GM12874 (cell line): ENCODE measurements at regions not wholly inside any gene's neighbourhood (a gene's known extent, or its start where the extent isn't known, plus 50 kb on each side); places are given as distances from the start of the nearest gene placed in this dataset.

Experiments
- CTCF ChIP-seq: IDR thresholded peaks from 2 replicates; pipeline ENCODE4 v1.5.1; 2011; ENCODE audit warnings: low read depth, mild to moderate bottlenecking, control low read depth, low read length, moderate library complexity; ENCODE audit not compliant: insufficient read depth

DNA sequence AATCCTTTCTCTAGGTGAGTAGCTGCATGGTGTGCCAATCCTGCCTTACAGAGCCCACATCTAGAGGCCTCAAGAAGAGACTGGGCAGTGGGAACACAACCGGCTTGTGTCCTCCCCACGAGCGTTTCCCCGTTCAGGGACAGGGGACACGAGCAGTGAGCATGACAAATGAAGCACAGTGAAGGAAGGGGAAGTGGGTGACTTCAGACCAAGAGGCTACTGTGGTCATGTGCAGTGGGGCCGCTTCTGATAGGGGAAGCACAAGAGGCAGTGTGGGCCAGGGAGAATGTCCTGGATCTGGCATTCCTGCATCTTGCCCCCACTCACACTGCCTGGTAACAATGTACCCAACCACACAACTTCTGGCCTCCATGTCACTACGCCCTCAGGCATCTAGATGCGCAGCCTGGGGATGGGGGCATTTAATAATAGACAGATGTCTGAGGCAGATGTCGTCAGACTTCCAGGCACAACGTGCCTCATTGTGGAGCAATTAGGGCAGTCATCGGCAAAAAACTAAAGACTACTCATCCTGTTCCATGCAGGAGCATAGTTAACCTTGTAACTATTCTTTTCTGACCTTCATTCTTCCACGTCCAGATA is 155.6 kb upstream of the NBPF11 start:
- TF ChIP-seq CTCF, result no peak

DNA sequence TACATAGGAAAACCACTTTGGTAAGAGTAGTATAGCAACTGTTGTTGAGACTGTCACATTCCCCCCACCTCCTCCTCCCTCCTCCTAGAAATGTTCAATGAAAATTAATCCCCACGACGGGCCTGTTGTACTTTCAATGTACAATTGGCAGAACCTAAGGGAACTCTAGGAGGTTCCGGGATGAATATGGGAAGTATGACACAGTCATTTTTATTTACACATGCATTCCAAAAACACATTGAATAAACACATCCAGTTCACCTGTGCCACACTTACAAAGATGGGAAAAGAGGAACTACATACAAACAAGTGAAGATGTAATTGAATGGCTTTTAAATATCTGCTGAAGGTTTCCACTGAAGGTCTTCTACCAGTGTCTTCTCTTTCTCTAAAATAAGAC is 144.4 kb upstream of the NBPF11 start:
- TF ChIP-seq CTCF, result no peak

- no peak for TF ChIP-seq CTCF
Measured at GRCh38 chr1:148294116-148294807, 142.2 kb upstream of the NBPF11 start.

GRCh38 chr1:148293651-148294050 is 141.6 kb upstream of the NBPF11 start:
- TF ChIP-seq CTCF, result no peak

DNA sequence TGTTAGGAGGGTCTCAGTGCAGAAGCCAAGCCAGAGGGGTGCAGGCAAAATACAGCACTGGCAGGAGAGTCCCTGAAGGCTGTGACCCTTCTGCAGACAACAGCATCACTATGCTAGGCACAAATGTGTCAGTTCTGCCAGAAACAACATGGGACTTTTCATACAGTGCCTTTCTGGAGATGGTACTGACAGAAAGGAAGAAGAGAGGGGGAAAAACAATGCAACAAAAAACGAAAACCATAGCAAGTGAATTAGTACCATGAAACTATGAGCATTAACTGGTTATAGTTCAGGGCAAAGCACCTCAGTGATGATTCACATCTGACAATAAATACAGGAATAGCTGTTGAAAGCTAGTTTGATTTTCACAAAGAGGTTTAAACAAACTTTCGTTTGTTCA is 140.8 kb upstream of the NBPF11 start:
- no peak for TF ChIP-seq CTCF

DNA sequence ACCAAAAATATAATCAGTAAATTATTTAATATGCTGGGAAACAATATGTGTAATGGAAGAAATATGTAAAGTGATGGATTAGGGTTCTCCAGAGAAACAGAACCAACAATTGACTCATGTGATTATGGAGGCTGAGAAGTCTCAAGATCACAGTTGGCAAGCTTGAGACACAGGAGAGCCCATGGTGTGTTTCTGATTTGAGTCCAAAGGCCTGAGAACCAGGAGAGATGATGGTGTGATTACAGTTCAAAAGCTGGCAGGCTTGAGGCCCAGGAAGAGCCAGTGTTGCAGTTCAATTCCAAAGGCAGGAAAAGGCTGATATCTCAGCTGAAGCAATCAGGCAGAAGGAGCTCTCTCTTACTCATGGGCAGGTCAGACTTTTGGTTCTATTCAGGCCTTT is 138.8 kb upstream of the NBPF11 start:
- no peak for TF ChIP-seq CTCF

- TF ChIP-seq CTCF, result no peak
Measured at GRCh38 chr1:148289647-148290046, 137.6 kb upstream of the NBPF11 start.
